H9 (cell line): ENCODE measurements at regions not wholly inside any gene's neighbourhood (a gene's known extent, or its start where the extent isn't known, plus 50 kb on each side); places are given as distances from the start of the nearest gene placed in this dataset.

Experiments used
- DNase-seq: peaks from one replicate; pipeline ENCODE4 v3.0.0-alpha.2; 2017
- H2AFZ ChIP-seq: one replicate; pipeline ENCODE4 v1.6.1; 2013; ENCODE audit warnings: mild to moderate bottlenecking, low read length, control low read depth, moderate library complexity
- H2AK5ac ChIP-seq: 2 replicates; pipeline ENCODE4 v1.6.1; 2013; ENCODE audit warnings: low read length, control low read depth, mixed read lengths; ENCODE audit not compliant: insufficient read length
- H2BK120ac ChIP-seq: one replicate; pipeline ENCODE4 v1.6.1; 2013; ENCODE audit warnings: low read depth, mild to moderate bottlenecking, low read length, control low read depth, inconsistent platforms; ENCODE audit not compliant: poor library complexity, severe bottlenecking
- H2BK12ac ChIP-seq: 2 replicates; pipeline ENCODE4 v1.6.1; 2013; ENCODE audit warnings: low read length, control low read depth, mixed read lengths, low read depth; ENCODE audit not compliant: insufficient read length
- H2BK15ac ChIP-seq: 2 replicates; pipeline ENCODE4 v1.6.1; 2013; ENCODE audit warnings: low read depth, low read length, control low read depth
- H2BK20ac ChIP-seq: one replicate; pipeline ENCODE4 v1.6.1; 2013; ENCODE audit warnings: low read depth, mild to moderate bottlenecking, low read length, control low read depth, inconsistent platforms; ENCODE audit not compliant: poor library complexity, severe bottlenecking
- H2BK5ac ChIP-seq: 2 replicates; pipeline ENCODE4 v1.6.1; 2013; ENCODE audit warnings: low read length, control low read depth, mixed read lengths; ENCODE audit not compliant: insufficient read length
- H3K14ac ChIP-seq: 2 replicates; pipeline ENCODE4 v1.6.1; 2013; ENCODE audit warnings: low read length, control low read depth; ENCODE audit not compliant: insufficient read depth
- H3K18ac ChIP-seq: 2 replicates; pipeline ENCODE4 v1.6.1; 2013; ENCODE audit warnings: low read depth, mild to moderate bottlenecking, mixed read lengths, low read length, control low read depth; ENCODE audit not compliant: insufficient read length
- H3K23ac ChIP-seq: 2 replicates; pipeline ENCODE4 v1.6.1; 2013; ENCODE audit warnings: low read length, control low read depth, mixed read lengths, low read depth; ENCODE audit not compliant: insufficient read length
- H3K23me2 ChIP-seq: 2 replicates; pipeline ENCODE4 v1.6.1; 2013; ENCODE audit warnings: low read depth, mild to moderate bottlenecking, mixed read lengths, low read length, control low read depth; ENCODE audit not compliant: insufficient read length, poor library complexity, severe bottlenecking
- H3K27ac ChIP-seq: 2 replicates; pipeline ENCODE4 v1.5.1; 2013; ENCODE audit warnings: low read length, control low read depth, mixed read lengths, low read depth; ENCODE audit not compliant: insufficient read length
- H3K27me3 ChIP-seq: 2 replicates; pipeline ENCODE4 v1.6.1; 2013; ENCODE audit warnings: low read length, control low read depth, inconsistent platforms; ENCODE audit not compliant: insufficient read depth
- H3K4ac ChIP-seq: 2 replicates; pipeline ENCODE4 v1.6.1; 2013; ENCODE audit warnings: low read depth, mild to moderate bottlenecking, control low read depth, inconsistent platforms, low read length, moderate library complexity
- H3K4me1 ChIP-seq: 2 replicates; pipeline ENCODE4 v1.6.1; 2013; ENCODE audit warnings: low read length, control low read depth, inconsistent platforms; ENCODE audit not compliant: insufficient read depth
- H3K4me2 ChIP-seq: 2 replicates; pipeline ENCODE4 v1.6.1; 2013; ENCODE audit warnings: low read length, control low read depth, mixed read lengths; ENCODE audit not compliant: insufficient read length, insufficient read depth
- H3K56ac ChIP-seq: 2 replicates; pipeline ENCODE4 v1.6.1; 2013; ENCODE audit warnings: low read depth, mild to moderate bottlenecking, mixed read lengths, low read length, control low read depth; ENCODE audit not compliant: insufficient read length
- H3K79me1 ChIP-seq: 2 replicates; pipeline ENCODE4 v1.6.1; 2013; ENCODE audit warnings: low read depth, mild to moderate bottlenecking, moderate library complexity, low read length, control low read depth, inconsistent platforms; ENCODE audit not compliant: insufficient read depth, poor library complexity, severe bottlenecking
- H3K79me2 ChIP-seq: 2 replicates; pipeline ENCODE4 v1.6.1; 2013; ENCODE audit warnings: low read length, control low read depth, inconsistent platforms; ENCODE audit not compliant: insufficient read depth
- H3K9ac ChIP-seq: 2 replicates; pipeline ENCODE4 v1.6.1; 2013; ENCODE audit warnings: low read length, control low read depth, mixed read lengths; ENCODE audit not compliant: insufficient read length; ENCODE audit errors: extremely low read depth
- H3K9me3 ChIP-seq: one replicate; pipeline ENCODE4 v1.6.1; 2013; ENCODE audit warnings: low read depth, low read length, inconsistent platforms; ENCODE audit not compliant: control insufficient read depth
- H3T11ph ChIP-seq: one replicate; pipeline ENCODE4 v1.6.1; 2013; ENCODE audit warnings: mild to moderate bottlenecking, low read length, control low read depth, inconsistent platforms
- H4K20me1 ChIP-seq: one replicate; pipeline ENCODE4 v1.6.1; 2013; ENCODE audit not compliant: control insufficient read depth, insufficient read length, insufficient read depth
- H4K5ac ChIP-seq: 2 replicates; pipeline ENCODE4 v1.6.1; 2013; ENCODE audit warnings: low read depth, mild to moderate bottlenecking, mixed read lengths, low read length, control low read depth; ENCODE audit not compliant: insufficient read length
- H4K8ac ChIP-seq: replicated peaks from 2 replicates; pipeline ENCODE4 v1.6.1; 2013; ENCODE audit warnings: low read length, control low read depth, mixed read lengths, low read depth; ENCODE audit not compliant: insufficient read length
- H4K91ac ChIP-seq: 2 replicates; pipeline ENCODE4 v1.6.1; 2013; ENCODE audit warnings: low read depth, mild to moderate bottlenecking, moderate library complexity, mixed read lengths, low read length, control low read depth; ENCODE audit not compliant: insufficient read length
- H3K27ac Mint-ChIP-seq, 3 experiments: 2 replicates in 2 of 3; 3 replicates in 1 of 3; pipeline ENCODE4 v1.8.0; 2020 to 2021; ENCODE audit warnings: mixed read lengths in 3 of 3, mild to moderate bottlenecking in 1 of 3, moderate library complexity in 1 of 3
- H3K27me3 Mint-ChIP-seq: 2 replicates; pipeline ENCODE4 v1.8.0; 2021; ENCODE audit warnings: low read depth, mild to moderate bottlenecking, moderate library complexity, mixed read lengths
- H3K36me3 Mint-ChIP-seq, 3 experiments: 2 replicates in 2 of 3; 3 replicates in 1 of 3; pipeline ENCODE4 v1.8.0; 2020 to 2021; ENCODE audit warnings: low read depth in 3 of 3, mixed read lengths in 3 of 3; ENCODE audit not compliant: insufficient read depth in 1 of 3
- H3K4me1 Mint-ChIP-seq, 2 experiments: 2 replicates each; pipeline ENCODE4 v1.8.0; 2020; ENCODE audit warnings: mixed read lengths in 2 of 2
- H3K4me3 Mint-ChIP-seq, 2 experiments: 2 replicates in 1 of 2; 3 replicates in 1 of 2; pipeline ENCODE4 v1.8.0; 2020 to 2021; ENCODE audit warnings: mild to moderate bottlenecking in 2 of 2, mixed read lengths in 2 of 2, moderate library complexity in 1 of 2
- H3K9me3 Mint-ChIP-seq, 2 experiments: 2 replicates in 1 of 2; 3 replicates in 1 of 2; pipeline ENCODE4 v1.8.0; 2020; ENCODE audit warnings: mild to moderate bottlenecking in 2 of 2, mixed read lengths in 2 of 2, moderate library complexity in 1 of 2
- CTCF ChIP-seq: fragments of 200-600 bp; sonication (generic); conservative IDR thresholded peaks from 3 replicates; pipeline ENCODE4 v1.8.0; 2021; ENCODE audit warnings: antibody characterized with exemption, mild to moderate bottlenecking
- WGBS: extraction: QIAGEN DNeasy Blood & Tissue Kit; methylation state at CpG from one replicate; pipeline ENCODE4 v1.1.7; 2013; ENCODE audit warnings: missing lambda C conversion rate, low lambda C conversion rate, mixed read lengths; ENCODE audit not compliant: insufficient read length; ENCODE audit errors: extremely low coverage; 5-methylcytosine and 5-hydroxymethylcytosine counted together

DNA sequence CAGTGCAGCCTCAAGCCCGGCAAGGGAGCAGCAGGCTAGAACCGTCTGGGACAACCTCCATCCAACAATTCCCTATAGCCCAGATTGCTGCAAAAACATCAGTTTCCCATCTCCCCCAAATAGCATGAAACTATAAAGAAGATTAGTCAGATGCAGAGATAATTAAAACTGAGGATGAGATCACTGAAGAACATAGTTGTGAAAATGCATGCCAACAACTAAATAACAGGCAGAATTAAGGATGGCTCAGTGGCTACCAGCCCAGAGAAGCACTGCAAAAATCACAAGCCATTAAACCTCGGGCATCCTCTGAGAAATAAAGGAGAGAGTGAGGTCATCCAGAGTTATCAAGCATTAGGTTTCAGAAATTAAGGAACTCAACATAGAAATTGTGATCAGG is 427.1 kb downstream of the TNS3 start:
- peaks cover 11 to 15% of the 10 kb centered on the region in 2 experiments for H3K9me3 Mint-ChIP-seq
- no peak overlapping the region for H3K27ac Mint-ChIP-seq
- H3T11ph ChIP-seq, result no peak overlapping the region
- H3K4me2 ChIP-seq, result no peak overlapping the region
- no peak overlapping the region for H2AK5ac ChIP-seq
- no CpG with 5 or more reads among the region's 3 CpGs for WGBS
- H3K4me1 ChIP-seq, result peaks cover 5% of the 10 kb centered on the region
- H3K14ac ChIP-seq, result no peak overlapping the region
- no peak for DNase-seq
- H3K4ac ChIP-seq, result no peak overlapping the region
- peak overlapping the region; percentile 94; the same call in 1 of the 2 replicates for H2BK15ac ChIP-seq
- no peak overlapping the region for H4K91ac ChIP-seq
- TF ChIP-seq CTCF, result no peak
- H3K27me3 ChIP-seq, result no peaks in the 10 kb centered on the region
- no peaks in the 10 kb centered on the region for H3K23me2 ChIP-seq
- no peaks in the 10 kb centered on the region for H4K20me1 ChIP-seq
- no peak overlapping the region for H3K18ac ChIP-seq
- no peaks in the 10 kb centered on the region for H3K9me3 ChIP-seq
- no peak overlapping the region for H3K56ac ChIP-seq
- no peak overlapping the region for H2AFZ ChIP-seq
- no peak overlapping the region for H4K5ac ChIP-seq
- H3K27ac ChIP-seq, result no peak overlapping the region
- H4K8ac ChIP-seq, result no peak overlapping the region
- H3K27me3 Mint-ChIP-seq, result no peaks in the 10 kb centered on the region
- H3K9ac ChIP-seq, result no peak overlapping the region
- no peak overlapping the region for H3K4me3 Mint-ChIP-seq
- peaks cover 15 to 18% of the 10 kb centered on the region in 2 experiments for H3K4me1 Mint-ChIP-seq
- peak overlapping the region; percentile 45 for H2BK12ac ChIP-seq
- H2BK5ac ChIP-seq, result no peak overlapping the region
- H3K23ac ChIP-seq, result no peak overlapping the region
- no peaks in the 10 kb centered on the region for H3K79me2 ChIP-seq
- H3K79me1 ChIP-seq, result no peaks in the 10 kb centered on the region
- no peak overlapping the region for H2BK120ac ChIP-seq
- H3K36me3 Mint-ChIP-seq, result peaks cover 0 to 15% (median 7%) of the 10 kb centered on the region in 3 experiments; a peak in 5 of 7 replicates
- H2BK20ac ChIP-seq, result no peak overlapping the region
